ENCODE measurements at regions not wholly inside any gene's neighbourhood (a gene's known extent, or its start where the extent isn't known, plus 50 kb on each side); places are given as distances from the start of the nearest gene placed in this dataset.

DNA sequence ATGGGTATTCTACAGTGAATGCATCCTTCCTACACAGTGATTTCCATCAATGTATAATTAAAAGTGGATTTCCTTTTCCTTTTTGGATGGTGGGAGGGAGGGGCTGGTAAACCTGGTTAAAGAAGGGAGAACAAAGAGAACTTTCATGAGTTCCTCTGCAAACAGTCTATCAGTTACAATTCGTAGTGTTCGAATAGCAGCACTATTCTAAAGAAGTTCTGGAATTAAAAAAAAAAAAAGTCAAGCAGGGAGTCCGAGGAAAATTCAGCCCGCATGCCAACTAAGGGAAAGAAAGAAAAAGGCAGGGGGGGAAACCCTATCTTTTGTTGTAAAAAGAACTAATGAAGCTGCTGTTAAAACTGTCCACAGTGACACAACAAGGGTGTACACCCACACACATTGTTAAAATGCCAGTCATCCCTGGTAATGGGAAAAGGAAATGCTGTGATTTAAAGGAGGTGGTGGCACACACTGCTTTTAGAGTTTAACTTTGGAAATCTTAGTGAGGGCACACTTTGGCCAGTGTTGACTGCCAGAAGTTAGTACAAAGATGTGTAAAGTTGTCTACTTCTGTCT, 521.2 kb downstream of the ZIC1 start:
- TF ChIP-seq, protein P1, sequence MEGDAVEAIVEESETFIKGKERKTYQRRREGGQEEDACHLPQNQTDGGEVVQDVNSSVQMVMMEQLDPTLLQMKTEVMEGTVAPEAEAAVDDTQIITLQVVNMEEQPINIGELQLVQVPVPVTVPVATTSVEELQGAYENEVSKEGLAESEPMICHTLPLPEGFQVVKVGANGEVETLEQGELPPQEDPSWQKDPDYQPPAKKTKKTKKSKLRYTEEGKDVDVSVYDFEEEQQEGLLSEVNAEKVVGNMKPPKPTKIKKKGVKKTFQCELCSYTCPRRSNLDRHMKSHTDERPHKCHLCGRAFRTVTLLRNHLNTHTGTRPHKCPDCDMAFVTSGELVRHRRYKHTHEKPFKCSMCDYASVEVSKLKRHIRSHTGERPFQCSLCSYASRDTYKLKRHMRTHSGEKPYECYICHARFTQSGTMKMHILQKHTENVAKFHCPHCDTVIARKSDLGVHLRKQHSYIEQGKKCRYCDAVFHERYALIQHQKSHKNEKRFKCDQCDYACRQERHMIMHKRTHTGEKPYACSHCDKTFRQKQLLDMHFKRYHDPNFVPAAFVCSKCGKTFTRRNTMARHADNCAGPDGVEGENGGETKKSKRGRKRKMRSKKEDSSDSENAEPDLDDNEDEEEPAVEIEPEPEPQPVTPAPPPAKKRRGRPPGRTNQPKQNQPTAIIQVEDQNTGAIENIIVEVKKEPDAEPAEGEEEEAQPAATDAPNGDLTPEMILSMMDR (optimal IDR thresholded peaks at IDR 0.05 in 1 of 3, IDR thresholded peaks at IDR 0.05 in 1 of 3, conservative IDR thresholded peaks at IDR 0.05 in 1 of 3; ENCODE audit: extremely low read depth in 1 of 3, insufficient read depth in 2 of 3, low read length in 3 of 3), result no peak
- no peak for TF ChIP-seq EZH2 (IDR thresholded peaks at IDR 0.05; ENCODE audit: low read length)

Data from keratinocyte (primary cell).